Hepatocyte (in vitro differentiated cells): ENCODE measurements at regions not wholly inside any gene's neighbourhood (a gene's known extent, or its start where the extent isn't known, plus 50 kb on each side); places are given as distances from the start of the nearest gene placed in this dataset.

Source experiments
- DNase-seq: peaks from one replicate; pipeline ENCODE4 v3.0.0-alpha.2; 2016; ENCODE audit warnings: low spot score
- H2AFZ ChIP-seq: fragments of 200-600 bp; sonication (generic); 2 replicates; pipeline ENCODE4 v1.6.0; 2016; ENCODE audit warnings: antibody characterized with exemption, mild to moderate bottlenecking
- H3K27ac ChIP-seq: fragments of 200-600 bp; sonication (generic); 2 replicates; pipeline ENCODE4 v1.5.1; 2016; ENCODE audit warnings: mild to moderate bottlenecking
- H3K27me3 ChIP-seq: fragments of 200-600 bp; sonication (generic); 2 replicates; pipeline ENCODE4 v1.6.1; 2016
- H3K36me3 ChIP-seq: fragments of 200-600 bp; sonication (generic); replicated peaks from 2 replicates; pipeline ENCODE4 v1.5.1; 2016; ENCODE audit warnings: low read depth; ENCODE audit not compliant: insufficient read depth
- H3K4me1 ChIP-seq: fragments of 200-600 bp; sonication (generic); 2 replicates; pipeline ENCODE4 v1.5.1; 2016; ENCODE audit warnings: mild to moderate bottlenecking, moderate library complexity; ENCODE audit not compliant: insufficient read depth
- H3K4me2 ChIP-seq: fragments of 200-600 bp; sonication (generic); 2 replicates; pipeline ENCODE4 v1.6.0; 2016
- H3K4me3 ChIP-seq: fragments of 200-600 bp; sonication (generic); 2 replicates; pipeline ENCODE4 v1.5.1; 2016; ENCODE audit warnings: mild to moderate bottlenecking
- H3K79me2 ChIP-seq: fragments of 200-600 bp; sonication (generic); 2 replicates; pipeline ENCODE4 v1.6.0; 2017; ENCODE audit warnings: mild to moderate bottlenecking
- H3K9me2 ChIP-seq: fragments of 200-600 bp; sonication (generic); replicated peaks from 2 replicates; pipeline ENCODE4 v1.6.0; 2017; ENCODE audit warnings: mild to moderate bottlenecking; ENCODE audit not compliant: insufficient read depth
- H3K9me3 ChIP-seq: fragments of 200-600 bp; sonication (generic); 2 replicates; pipeline ENCODE4 v1.5.1; 2016; ENCODE audit warnings: low read depth, mild to moderate bottlenecking
- H4K20me1 ChIP-seq: fragments of 200-600 bp; sonication (generic); 2 replicates; pipeline ENCODE4 v1.6.0; 2016; ENCODE audit warnings: mild to moderate bottlenecking; ENCODE audit not compliant: insufficient read depth, poor library complexity, severe bottlenecking
- EZH2 ChIP-seq: fragments of 200-600 bp; sonication (generic); IDR thresholded peaks from 2 replicates; pipeline ENCODE4 v1.6.1; 2016; ENCODE audit warnings: antibody characterized with exemption, mild to moderate bottlenecking, borderline replicate concordance
- EZH2phosphoT487 ChIP-seq: fragments of 200-600 bp; sonication (generic); IDR thresholded peaks from one replicate; pipeline ENCODE4 v1.6.1; 2018; ENCODE audit warnings: antibody characterized with exemption, mild to moderate bottlenecking, low read depth, moderate library complexity; ENCODE audit not compliant: unreplicated experiment, severe bottlenecking
- WGBS: methylation state at CpG from one replicate; pipeline ENCODE4 v1.1.6; 2016; ENCODE audit warnings: low lambda C conversion rate; ENCODE audit errors: missing lambda C conversion rate; 5-methylcytosine and 5-hydroxymethylcytosine counted together
- TF ChIP-seq, protein P1 (sequence below): fragments of 200-600 bp; sonication (generic); IDR thresholded peaks from 2 replicates; pipeline ENCODE4 v1.5.1; 2016; ENCODE audit warnings: antibody characterized with exemption, mild to moderate bottlenecking; ENCODE audit not compliant: poor library complexity

DNA sequence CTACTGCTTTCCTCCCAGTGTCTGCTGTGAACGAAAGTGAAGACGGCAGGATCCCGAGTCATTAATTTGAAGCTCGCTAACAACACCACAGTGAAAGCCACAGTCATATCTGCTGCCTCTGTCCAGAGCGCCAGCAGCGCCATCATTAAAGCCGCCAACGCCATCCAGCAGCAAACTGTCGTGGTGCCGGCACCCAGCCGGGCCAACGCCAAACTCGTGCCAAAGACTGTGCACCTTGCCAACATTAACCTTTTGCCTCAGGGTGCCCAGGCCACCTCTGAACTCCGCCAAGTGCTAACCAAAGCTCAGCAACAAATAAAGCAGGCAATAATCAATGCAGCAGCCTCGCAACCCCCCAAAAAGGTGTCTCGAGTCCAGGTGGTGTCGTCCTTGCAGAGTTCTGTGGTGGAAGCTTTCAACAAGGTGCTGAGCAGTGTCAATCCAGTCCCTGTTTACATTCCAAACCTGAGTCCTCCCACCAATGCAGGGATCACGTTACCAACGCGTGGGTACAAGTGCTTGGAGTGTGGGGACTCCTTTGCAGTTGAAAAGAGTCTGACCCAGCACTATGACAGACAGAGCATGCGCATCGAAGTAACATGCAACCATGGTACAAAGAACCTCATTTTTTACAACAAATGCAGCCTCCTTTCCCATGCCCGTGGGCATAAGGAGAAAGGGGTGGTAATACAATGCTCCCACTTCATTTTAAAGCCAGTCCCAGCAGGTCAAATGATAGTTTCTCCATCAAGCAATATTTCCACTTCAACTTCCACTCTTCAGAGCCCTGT, 94.8 kb upstream of the KCNMA1 start:
- TF ChIP-seq EZH2 (no peak), EZH2phosphoT487 (no peak)
- TF ChIP-seq, protein P1, sequence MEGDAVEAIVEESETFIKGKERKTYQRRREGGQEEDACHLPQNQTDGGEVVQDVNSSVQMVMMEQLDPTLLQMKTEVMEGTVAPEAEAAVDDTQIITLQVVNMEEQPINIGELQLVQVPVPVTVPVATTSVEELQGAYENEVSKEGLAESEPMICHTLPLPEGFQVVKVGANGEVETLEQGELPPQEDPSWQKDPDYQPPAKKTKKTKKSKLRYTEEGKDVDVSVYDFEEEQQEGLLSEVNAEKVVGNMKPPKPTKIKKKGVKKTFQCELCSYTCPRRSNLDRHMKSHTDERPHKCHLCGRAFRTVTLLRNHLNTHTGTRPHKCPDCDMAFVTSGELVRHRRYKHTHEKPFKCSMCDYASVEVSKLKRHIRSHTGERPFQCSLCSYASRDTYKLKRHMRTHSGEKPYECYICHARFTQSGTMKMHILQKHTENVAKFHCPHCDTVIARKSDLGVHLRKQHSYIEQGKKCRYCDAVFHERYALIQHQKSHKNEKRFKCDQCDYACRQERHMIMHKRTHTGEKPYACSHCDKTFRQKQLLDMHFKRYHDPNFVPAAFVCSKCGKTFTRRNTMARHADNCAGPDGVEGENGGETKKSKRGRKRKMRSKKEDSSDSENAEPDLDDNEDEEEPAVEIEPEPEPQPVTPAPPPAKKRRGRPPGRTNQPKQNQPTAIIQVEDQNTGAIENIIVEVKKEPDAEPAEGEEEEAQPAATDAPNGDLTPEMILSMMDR = no peak
- Histone ChIP-seq H3K4me2 (no peak overlapping the region), H3K4me3 (no peak overlapping the region), H3K9me3 (no peaks in the 10 kb centered on the region), H4K20me1 (no peaks in the 10 kb centered on the region), H3K4me1 (no peaks in the 10 kb centered on the region), H3K27me3 (no peaks in the 10 kb centered on the region), H3K27ac (no peak overlapping the region), H3K36me3 (no peaks in the 10 kb centered on the region), H2AFZ (no peak overlapping the region), H3K9me2 (no peaks in the 10 kb centered on the region), H3K79me2 (no peaks in the 10 kb centered on the region)
- DNase-seq = no peak
- 83% methylated on average over 23 of the region's 23 CpGs for WGBS

DNA sequence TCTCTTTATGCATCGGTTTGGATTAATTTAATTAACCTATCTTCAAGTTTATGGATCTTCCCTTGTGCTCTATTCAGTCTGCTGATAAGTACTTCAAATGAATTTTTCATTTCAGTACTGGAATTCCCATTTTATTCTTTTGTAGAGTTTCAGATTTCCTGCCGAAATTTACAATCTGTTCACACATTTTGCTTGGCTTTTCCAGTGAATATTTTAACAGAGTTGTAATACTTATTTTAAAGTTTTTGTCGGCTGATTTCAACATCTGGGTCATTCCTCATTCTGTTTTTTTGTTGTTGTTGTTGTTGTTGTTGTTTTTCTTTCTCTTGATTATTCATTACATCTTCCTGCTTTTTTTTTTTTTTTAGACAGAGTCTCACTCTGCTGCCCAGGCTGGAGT, 89.9 kb upstream of the KCNMA1 start:
- TF ChIP-seq EZH2phosphoT487 (no peak), EZH2 (no peak)
- TF ChIP-seq, protein P1 = no peak
- Histone ChIP-seq H4K20me1 (no peaks in the 10 kb centered on the region), H3K36me3 (no peaks in the 10 kb centered on the region), H3K4me3 (no peak overlapping the region), H3K4me2 (no peak overlapping the region), H3K9me2 (no peaks in the 10 kb centered on the region), H3K27ac (no peak overlapping the region), H3K79me2 (no peaks in the 10 kb centered on the region), H2AFZ (no peak overlapping the region), H3K9me3 (no peaks in the 10 kb centered on the region), H3K27me3 (no peaks in the 10 kb centered on the region), H3K4me1 (peaks cover 6% of the 10 kb centered on the region)
- DNase-seq = no peak
- WGBS = 94% methylated on average over 3 of the region's 3 CpGs

DNA sequence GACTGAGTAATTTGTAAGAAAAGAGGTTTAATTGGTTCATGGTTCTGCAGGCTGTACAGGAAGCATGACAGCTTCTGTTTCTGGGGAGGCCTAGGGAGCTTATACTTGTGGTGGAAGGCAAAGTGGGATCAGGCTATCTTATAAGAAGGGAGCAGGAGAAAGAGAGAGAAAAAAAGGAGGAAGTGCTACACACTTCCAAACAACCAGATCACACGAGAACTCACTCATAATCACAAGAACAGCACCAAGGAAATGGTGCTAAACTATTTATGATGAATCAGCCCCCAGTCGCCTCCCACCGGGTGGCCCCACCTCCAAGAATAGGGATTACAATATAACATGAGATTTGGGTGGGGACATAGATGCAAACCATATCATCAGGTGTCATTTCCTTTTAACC, 89.1 kb upstream of the KCNMA1 start:
- DNase-seq = no peak
- Histone ChIP-seq H3K27ac (no peak overlapping the region), H4K20me1 (no peaks in the 10 kb centered on the region), H3K27me3 (no peaks in the 10 kb centered on the region), H3K9me2 (no peaks in the 10 kb centered on the region), H3K36me3 (no peaks in the 10 kb centered on the region), H3K4me3 (no peak overlapping the region), H3K4me1 (peaks cover 6% of the 10 kb centered on the region), H2AFZ (no peak overlapping the region), H3K79me2 (no peaks in the 10 kb centered on the region), H3K4me2 (no peak overlapping the region), H3K9me3 (no peaks in the 10 kb centered on the region)
- no peak for TF ChIP-seq EZH2
- TF ChIP-seq EZH2phosphoT487 = no peak
- TF ChIP-seq, protein P1 = no peak
- 86% methylated on average over 3 of the region's 3 CpGs for WGBS
